Choroid plexus epithelial cell (primary cell): ENCODE measurements at regions not wholly inside any gene's neighbourhood (a gene's known extent, or its start where the extent isn't known, plus 50 kb on each side); places are given as distances from the start of the nearest gene placed in this dataset.
A peak's percentile ranks its signal among the peaks of the same experiment; 100 is the strongest.

Experiments
- DNase-seq: peaks from one replicate; pipeline ENCODE4 v3.0.0-alpha.2; 2010; ENCODE audit warnings: low read depth
- H3K4me3 ChIP-seq: 2 replicates; pipeline ENCODE4 v1.5.1; 2011; ENCODE audit warnings: low read depth, mild to moderate bottlenecking, control low read depth, low read length, moderate library complexity
- CTCF ChIP-seq: conservative IDR thresholded peaks from 2 replicates; pipeline ENCODE4 v1.5.1; 2011; ENCODE audit warnings: low read depth, mild to moderate bottlenecking, control low read depth, inconsistent platforms, low read length, moderate library complexity

GRCh38 chr14:86943391-86944365 is 1049.3 kb downstream of the GALC start:
- no peak for DNase-seq
- TF ChIP-seq CTCF: no peak
- no peak overlapping the region for H3K4me3 ChIP-seq

GRCh38 chr14:86942936-86943335 is 1050.0 kb downstream of the GALC start:
- no peak for DNase-seq
- no peak overlapping the region for H3K4me3 ChIP-seq
- no peak for TF ChIP-seq CTCF

GRCh38 chr14:86940106-86940505 is 1052.9 kb downstream of the GALC start:
- TF ChIP-seq CTCF: no peak
- DNase-seq: no peak

GRCh38 chr14:86938320-86938719 is 1054.7 kb downstream of the GALC start:
- no peak overlapping the region for H3K4me3 ChIP-seq
- no peak for TF ChIP-seq CTCF
- DNase-seq: no peak

More at GRCh38 chr14:86940106-86940505, 1052.9 kb downstream of the GALC start:
- H3K4me3 ChIP-seq: no peak overlapping the region

- no peak for DNase-seq
- TF ChIP-seq CTCF: no peak
- H3K4me3 ChIP-seq: no peak overlapping the region
Observed at GRCh38 chr14:86936556-86936955, 1056.4 kb downstream of the GALC start.

GRCh38 chr14:86935241-86935885 is 1057.6 kb downstream of the GALC start:
- H3K4me3 ChIP-seq: no peak overlapping the region
- no peak for TF ChIP-seq CTCF
- DNase-seq: peak; percentile 11
